ENCODE measurements at regions not wholly inside any gene's neighbourhood (a gene's known extent, or its start where the extent isn't known, plus 50 kb on each side); places are given as distances from the start of the nearest gene placed in this dataset.

DNA sequence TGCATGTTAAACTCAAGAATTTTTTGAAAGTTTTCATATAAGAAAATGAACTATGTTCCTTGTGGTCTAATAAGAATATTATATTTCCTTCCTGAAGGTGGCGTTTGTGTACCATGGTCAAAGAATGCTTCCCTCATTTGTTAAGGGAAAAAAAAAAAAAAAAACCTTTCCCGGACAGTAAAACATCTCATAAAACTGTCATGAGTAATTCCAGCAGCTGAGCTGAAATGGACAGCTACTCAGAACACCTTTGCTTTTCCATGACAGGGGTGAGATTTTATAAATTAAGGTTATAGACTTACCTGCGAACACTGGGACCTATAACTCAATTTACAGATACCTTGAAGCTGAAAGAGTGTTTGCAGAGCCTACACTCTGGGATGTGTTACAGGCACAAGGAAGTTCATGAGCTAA is 113.2 kb upstream of the RANBP3L start:
- peak; percentile 26 to 52 (median 36) for TF ChIP-seq CTCF (IDR thresholded peaks at IDR 0.05)
- TF ChIP-seq POLR2A (IDR thresholded peaks at IDR 0.05) = no peak

Measured in testis (tissue), 2 donors.